OCI-LY7 (cell line): ENCODE measurements at regions not wholly inside any gene's neighbourhood (a gene's known extent, or its start where the extent isn't known, plus 50 kb on each side); places are given as distances from the start of the nearest gene placed in this dataset.

ENCODE experiments used
- EZH2phosphoT487 ChIP-seq: fragments of 200-600 bp; sonication (generic); IDR thresholded peaks from 2 replicates; pipeline ENCODE4 v1.6.1; 2018; ENCODE audit warnings: low read depth, borderline replicate concordance, mild to moderate bottlenecking, mixed run types, antibody characterized with exemption, low read length, moderate library complexity, mixed read lengths
- TF ChIP-seq, protein P1 (sequence below): fragments of 200-600 bp; sonication (generic); conservative IDR thresholded peaks from 2 replicates; pipeline ENCODE4 v1.5.1; 2014; ENCODE audit warnings: mild to moderate bottlenecking, antibody characterized with exemption, low read length, moderate library complexity, mixed read lengths

GRCh38 chr1:82695443-82695842, 894.7 kb downstream of the ADGRL2 start:
- TF ChIP-seq, protein P1, sequence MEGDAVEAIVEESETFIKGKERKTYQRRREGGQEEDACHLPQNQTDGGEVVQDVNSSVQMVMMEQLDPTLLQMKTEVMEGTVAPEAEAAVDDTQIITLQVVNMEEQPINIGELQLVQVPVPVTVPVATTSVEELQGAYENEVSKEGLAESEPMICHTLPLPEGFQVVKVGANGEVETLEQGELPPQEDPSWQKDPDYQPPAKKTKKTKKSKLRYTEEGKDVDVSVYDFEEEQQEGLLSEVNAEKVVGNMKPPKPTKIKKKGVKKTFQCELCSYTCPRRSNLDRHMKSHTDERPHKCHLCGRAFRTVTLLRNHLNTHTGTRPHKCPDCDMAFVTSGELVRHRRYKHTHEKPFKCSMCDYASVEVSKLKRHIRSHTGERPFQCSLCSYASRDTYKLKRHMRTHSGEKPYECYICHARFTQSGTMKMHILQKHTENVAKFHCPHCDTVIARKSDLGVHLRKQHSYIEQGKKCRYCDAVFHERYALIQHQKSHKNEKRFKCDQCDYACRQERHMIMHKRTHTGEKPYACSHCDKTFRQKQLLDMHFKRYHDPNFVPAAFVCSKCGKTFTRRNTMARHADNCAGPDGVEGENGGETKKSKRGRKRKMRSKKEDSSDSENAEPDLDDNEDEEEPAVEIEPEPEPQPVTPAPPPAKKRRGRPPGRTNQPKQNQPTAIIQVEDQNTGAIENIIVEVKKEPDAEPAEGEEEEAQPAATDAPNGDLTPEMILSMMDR = no peak
- TF ChIP-seq EZH2phosphoT487 = no peak
